IMR-90 (cell line): ENCODE measurements at regions not wholly inside any gene's neighbourhood (a gene's known extent, or its start where the extent isn't known, plus 50 kb on each side); places are given as distances from the start of the nearest gene placed in this dataset.

Experiments used
- ATAC-seq: fragments of 200-7000 bp; cut with Tn5 transposase; 2 replicates; pipeline ENCODE4 v1.9.1; 2020; ENCODE audit warnings: low read depth, mild to moderate bottlenecking, moderate library complexity
- BruUV-seq: library from RNA; stranded (reverse); fragments of 400-500 nt; replicated peaks from 2 replicates; lab custom pipeline; 2021; lab: Mats Ljungman, UMichigan
- CTCF ChIA-PET: fragments of 300-600 bp; formaldehyde crosslinking; extraction: SDS; loops from one replicate; lab custom pipeline; 2021; ENCODE audit warnings: antibody characterized with exemption; lab: Yijun Ruan, JAX
- POLR2A ChIA-PET: fragments of 300-600 bp; sonication (Branson Sonifier 250); formaldehyde crosslinking; loops from one replicate; lab custom pipeline; 2022; ENCODE audit warnings: antibody characterized with exemption; ENCODE audit not compliant: unreplicated experiment; lab: Charles Lee
- DNase-seq: peaks from one replicate; pipeline ENCODE4 v3.0.0; 2013
- H2AFZ ChIP-seq: replicated peaks from 2 replicates; pipeline ENCODE3; 2013; ENCODE audit warnings: low read length, mild to moderate bottlenecking; ENCODE audit not compliant: poor library complexity
- H2AK5ac ChIP-seq: 2 replicates; pipeline ENCODE4 v1.6.1; 2013; ENCODE audit warnings: low read depth, low read length, inconsistent platforms
- H2AK9ac ChIP-seq: replicated peaks from 2 replicates; pipeline ENCODE3; 2013; ENCODE audit warnings: mild to moderate bottlenecking, low read depth, low read length, moderate library complexity; ENCODE audit not compliant: poor library complexity
- H2BK120ac ChIP-seq: 2 replicates; pipeline ENCODE4 v1.6.1; 2013; ENCODE audit warnings: low read depth, low read length, inconsistent platforms
- H2BK15ac ChIP-seq: 3 replicates; pipeline ENCODE4 v1.6.1; 2013; ENCODE audit warnings: low read depth, low read length, inconsistent platforms
- H2BK20ac ChIP-seq: 2 replicates; pipeline ENCODE4 v1.6.1; 2013; ENCODE audit warnings: low read depth, mild to moderate bottlenecking, inconsistent platforms, low read length, moderate library complexity
- H2BK5ac ChIP-seq: 2 replicates; pipeline ENCODE4 v1.6.1; 2013; ENCODE audit warnings: mild to moderate bottlenecking, low read depth, low read length, inconsistent platforms; ENCODE audit not compliant: poor library complexity, severe bottlenecking
- H3K14ac ChIP-seq: replicated peaks from 2 replicates; pipeline ENCODE4 v1.6.1; 2013; ENCODE audit warnings: low read depth, low read length, inconsistent platforms
- H3K18ac ChIP-seq: 2 replicates; pipeline ENCODE4 v1.6.1; 2013; ENCODE audit warnings: low read depth, low read length, control low read depth
- H3K23ac ChIP-seq: 2 replicates; pipeline ENCODE4 v1.6.1; 2013; ENCODE audit warnings: low read depth, low read length, inconsistent platforms
- H3K27ac ChIP-seq: 2 replicates; pipeline ENCODE4 v1.5.1; 2013; ENCODE audit warnings: mild to moderate bottlenecking, control low read depth, low read length; ENCODE audit not compliant: insufficient read depth
- H3K27me3 ChIP-seq: 2 replicates; pipeline ENCODE4 v1.6.1; 2013; ENCODE audit warnings: low read length; ENCODE audit not compliant: control insufficient read depth, insufficient read depth
- H3K36me3 ChIP-seq: 2 replicates; pipeline ENCODE4 v1.6.1; 2013; ENCODE audit warnings: low read length, mixed read lengths; ENCODE audit not compliant: control insufficient read depth, insufficient read depth
- H3K4ac ChIP-seq: 2 replicates; pipeline ENCODE4 v1.6.1; 2013; ENCODE audit warnings: low read depth, low read length, inconsistent platforms
- H3K4me1 ChIP-seq: 2 replicates; pipeline ENCODE4 v1.6.1; 2013; ENCODE audit warnings: low read length, mixed read lengths; ENCODE audit not compliant: control insufficient read depth, insufficient read depth
- H3K4me2 ChIP-seq: 2 replicates; pipeline ENCODE4 v1.6.1; 2013; ENCODE audit warnings: low read depth, mild to moderate bottlenecking, control low read depth, low read length, moderate library complexity
- H3K4me3 ChIP-seq: 2 replicates; pipeline ENCODE4 v1.5.1; 2013; ENCODE audit warnings: low read depth, mild to moderate bottlenecking, control low read depth, low read length, moderate library complexity; ENCODE audit not compliant: insufficient read depth
- H3K56ac ChIP-seq: 2 replicates; pipeline ENCODE4 v1.6.1; 2013; ENCODE audit warnings: low read length, inconsistent platforms; ENCODE audit not compliant: insufficient read depth; ENCODE audit errors: extremely low read depth
- H3K79me1 ChIP-seq, 2 experiments: 2 replicates each; pipeline ENCODE4 v1.6.1; 2013; ENCODE audit warnings: low read length in 2 of 2, inconsistent platforms in 1 of 2, low read depth in 1 of 2
- H3K9ac ChIP-seq: 2 replicates; pipeline ENCODE4 v1.6.1; 2013; ENCODE audit warnings: low read depth, low read length, control low read depth
- H3K9me1 ChIP-seq: 2 replicates; pipeline ENCODE4 v1.6.1; 2013; ENCODE audit warnings: low read length, inconsistent platforms; ENCODE audit not compliant: insufficient read depth
- H3K9me3 ChIP-seq: 2 replicates; pipeline ENCODE4 v1.6.1; 2013; ENCODE audit warnings: low read length; ENCODE audit not compliant: control insufficient read depth, insufficient read depth
- H4K20me1 ChIP-seq: 2 replicates; pipeline ENCODE4 v1.6.1; 2013; ENCODE audit warnings: low read length, inconsistent platforms; ENCODE audit not compliant: insufficient read depth
- H4K5ac ChIP-seq: 2 replicates; pipeline ENCODE4 v1.6.1; 2013; ENCODE audit warnings: mild to moderate bottlenecking, low read depth, low read length, control low read depth
- H4K8ac ChIP-seq, 2 experiments: 2 replicates each; pipeline ENCODE4 v1.6.1; 2013; ENCODE audit warnings: low read depth in 2 of 2, low read length in 2 of 2, control low read depth in 1 of 2, inconsistent platforms in 1 of 2
- H4K91ac ChIP-seq: 2 replicates; pipeline ENCODE4 v1.6.1; 2013; ENCODE audit warnings: low read depth, low read length, inconsistent platforms; ENCODE audit not compliant: insufficient read depth
- BHLHE40 ChIP-seq: fragments of 150-350 bp; IDR thresholded peaks from 2 replicates; pipeline ENCODE4 v1.6.1; 2016; ENCODE audit warnings: mild to moderate bottlenecking, low read depth, low read length
- CEBPB ChIP-seq: IDR thresholded peaks from 2 replicates; pipeline ENCODE4 v1.6.1; 2012; ENCODE audit warnings: low read depth, low read length, improper control_type of control experiment
- CHD1 ChIP-seq: IDR thresholded peaks from 2 replicates; pipeline ENCODE4 v1.6.1; 2012; ENCODE audit warnings: low read depth, low read length, improper control_type of control experiment
- CTCF ChIP-seq: conservative IDR thresholded peaks from 2 replicates; pipeline ENCODE4 v1.5.1; 2012; ENCODE audit warnings: mild to moderate bottlenecking, low read depth, low read length, improper control_type of control experiment
- FOS ChIP-seq: fragments of 150-350 bp; IDR thresholded peaks from 2 replicates; pipeline ENCODE4 v1.6.1; 2016; ENCODE audit warnings: low read depth, low read length
- MAFK ChIP-seq: IDR thresholded peaks from 2 replicates; pipeline ENCODE4 v1.6.1; 2012; ENCODE audit warnings: low read depth, low read length, improper control_type of control experiment
- MAZ ChIP-seq: IDR thresholded peaks from 2 replicates; pipeline ENCODE4 v1.6.1; 2012; ENCODE audit warnings: low read depth, mild to moderate bottlenecking, low read length, improper control_type of control experiment, moderate library complexity, borderline replicate concordance
- MXI1 ChIP-seq: IDR thresholded peaks from 2 replicates; pipeline ENCODE4 v1.6.1; 2012; ENCODE audit warnings: low read depth, mild to moderate bottlenecking, low read length, moderate library complexity, borderline replicate concordance
- NFE2L2 ChIP-seq: fragments of 150-350 bp; IDR thresholded peaks from 2 replicates; pipeline ENCODE4 v1.6.1; 2016; ENCODE audit warnings: low read depth, mild to moderate bottlenecking, low read length
- POLR2A ChIP-seq: IDR thresholded peaks from 2 replicates; pipeline ENCODE4 v1.6.1; 2012; ENCODE audit warnings: mild to moderate bottlenecking, low read depth, low read length
- RAD21 ChIP-seq: IDR thresholded peaks from 2 replicates; pipeline ENCODE4 v1.6.1; 2012; ENCODE audit warnings: low read length, improper control_type of control experiment
- RCOR1 ChIP-seq: IDR thresholded peaks from 2 replicates; pipeline ENCODE4 v1.6.1; 2012; ENCODE audit warnings: mild to moderate bottlenecking, low read length, improper control_type of control experiment; ENCODE audit not compliant: insufficient replicate concordance
- RFX5 ChIP-seq: IDR thresholded peaks from 2 replicates; pipeline ENCODE4 v1.8.0; 2012; ENCODE audit warnings: low read depth, mild to moderate bottlenecking, low read length, moderate library complexity
- SMC3 ChIP-seq: fragments of 150-350 bp; IDR thresholded peaks from 2 replicates; pipeline ENCODE4 v1.6.1; 2016; ENCODE audit warnings: low read depth, mild to moderate bottlenecking, antibody characterized with exemption, low read length, moderate library complexity
- USF2 ChIP-seq: fragments of 150-350 bp; IDR thresholded peaks from 2 replicates; pipeline ENCODE4 v1.6.1; 2017; ENCODE audit warnings: mild to moderate bottlenecking, antibody characterized with exemption, low read length, low read depth
- WGBS, 2 experiments: methylation state at CpG; one replicate each; pipeline versions ENCODE4 v1.1.5 to v1.1.7; 2013; ENCODE audit warnings: missing lambda C conversion rate in 2 of 2; ENCODE audit not compliant: insufficient read length in 1 of 2; ENCODE audit errors: extremely low coverage in 2 of 2; 5-methylcytosine and 5-hydroxymethylcytosine counted together
- dilution Hi-C: fragments of 300-500 bp; cut with HindIII; formaldehyde crosslinking; loops from one replicate; pipeline ENCODE4 v1.14.3; 2018; ENCODE audit warnings: low sequenced_read_pairs; ENCODE audit not compliant: unreplicated experiment
- in situ Hi-C: fragments of 300-500 bp; cut with MboI; formaldehyde crosslinking; loops from 3 replicates; pipeline ENCODE4 v1.14.3; 2019; ENCODE audit warnings: low sequenced_read_pairs, inconsistent platforms, mixed read lengths
- intact Hi-C: fragments of 100-400 bp; cut with micrococcal nuclease; formaldehyde crosslinking; loops from 2 replicates; pipeline ENCODE4 v1.10.0; 2022
- TF ChIP-seq, protein P1 (sequence below): fragments of 150-350 bp; IDR thresholded peaks from 2 replicates; pipeline ENCODE4 v1.6.1; 2016; ENCODE audit warnings: low read depth, mild to moderate bottlenecking, low read length, moderate library complexity, borderline replicate concordance

DNA sequence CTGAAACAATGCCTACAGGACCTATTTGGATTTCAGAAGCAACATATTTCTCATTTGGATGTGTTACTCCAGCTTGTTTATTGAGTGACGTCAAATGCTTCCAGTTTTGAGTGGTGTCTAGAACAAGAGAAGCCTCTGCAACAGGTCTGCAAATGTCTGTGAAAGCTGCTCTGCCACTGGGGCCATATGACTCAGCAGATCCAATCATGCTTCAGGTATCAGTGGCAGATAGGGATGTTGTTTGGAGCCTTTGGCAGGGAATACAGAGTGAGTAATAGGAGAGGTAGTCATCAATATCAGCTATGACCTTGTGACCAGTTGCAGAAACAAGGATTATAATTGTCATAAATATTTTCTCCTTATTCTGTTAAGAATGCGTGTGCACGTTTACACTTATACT lies 141.1 kb upstream of the ZXDA start:
- H3K56ac ChIP-seq: no peak overlapping the region
- H2AFZ ChIP-seq: no peak overlapping the region
- H4K91ac ChIP-seq: no peak overlapping the region
- no peak overlapping the region for H3K18ac ChIP-seq
- no peak overlapping the region for H3K14ac ChIP-seq
- no peaks in the 10 kb centered on the region for H3K36me3 ChIP-seq
- no peak overlapping the region for H3K23ac ChIP-seq
- no peaks in the 10 kb centered on the region for H3K9me1 ChIP-seq
- no peaks in the 10 kb centered on the region for H4K20me1 ChIP-seq
- no CpG with 5 or more reads among the region's 3 CpGs for WGBS, 2 experiments
- dilution Hi-C loops: no loop called here
- peaks cover 8% of the 10 kb centered on the region for H3K9me3 ChIP-seq
- BruUV-seq: no TSS peak
- H2BK5ac ChIP-seq: no peak overlapping the region
- H4K8ac ChIP-seq: no peak overlapping the region
- no peaks in the 10 kb centered on the region for H3K27me3 ChIP-seq
- no peak overlapping the region for H3K27ac ChIP-seq
- no peak overlapping the region for H3K4me3 ChIP-seq
- in situ Hi-C loops: no loop called here
- H3K79me1 ChIP-seq: no peaks in the 10 kb centered on the region
- intact Hi-C loops: no loop called here
- H3K4ac ChIP-seq: no peak overlapping the region
- ATAC-seq: no peak
- H2AK9ac ChIP-seq: no peak overlapping the region
- TF ChIP-seq CHD1: no peak
- TF ChIP-seq, protein P1, sequence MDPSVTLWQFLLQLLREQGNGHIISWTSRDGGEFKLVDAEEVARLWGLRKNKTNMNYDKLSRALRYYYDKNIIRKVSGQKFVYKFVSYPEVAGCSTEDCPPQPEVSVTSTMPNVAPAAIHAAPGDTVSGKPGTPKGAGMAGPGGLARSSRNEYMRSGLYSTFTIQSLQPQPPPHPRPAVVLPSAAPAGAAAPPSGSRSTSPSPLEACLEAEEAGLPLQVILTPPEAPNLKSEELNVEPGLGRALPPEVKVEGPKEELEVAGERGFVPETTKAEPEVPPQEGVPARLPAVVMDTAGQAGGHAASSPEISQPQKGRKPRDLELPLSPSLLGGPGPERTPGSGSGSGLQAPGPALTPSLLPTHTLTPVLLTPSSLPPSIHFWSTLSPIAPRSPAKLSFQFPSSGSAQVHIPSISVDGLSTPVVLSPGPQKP: no peak
- no peak for TF ChIP-seq SMC3
- no peak for TF ChIP-seq MAZ
- no peak for TF ChIP-seq POLR2A
- no peak for TF ChIP-seq MXI1
- TF ChIP-seq RCOR1: no peak
- TF ChIP-seq RAD21: no peak
- TF ChIP-seq MAFK: no peak
- no peak for TF ChIP-seq USF2
- TF ChIP-seq FOS: no peak
- no peak for TF ChIP-seq CEBPB
- no peak for TF ChIP-seq NFE2L2
- TF ChIP-seq BHLHE40: no peak
- TF ChIP-seq CTCF: no peak
- TF ChIP-seq RFX5: no peak
- DNase-seq: no peak
- no peak overlapping the region for H2BK20ac ChIP-seq
- H3K4me2 ChIP-seq: no peak overlapping the region
- no peak overlapping the region for H3K9ac ChIP-seq
- H2BK120ac ChIP-seq: no peak overlapping the region
- no peak overlapping the region for H2BK15ac ChIP-seq
- POLR2A ChIA-PET: no interaction called here
- CTCF ChIA-PET: no interaction called here
- no peak overlapping the region for H4K5ac ChIP-seq
- no peaks in the 10 kb centered on the region for H3K4me1 ChIP-seq
- no peak overlapping the region for H2AK5ac ChIP-seq
